ENCODE measurements at regions not wholly inside any gene's neighbourhood (a gene's known extent, or its start where the extent isn't known, plus 50 kb on each side); places are given as distances from the start of the nearest gene placed in this dataset.
A peak's percentile ranks its signal among the peaks of the same experiment; 100 is the strongest.

- Histone ChIP-seq H3K4me3 (no peak overlapping the region), H3K4me1 (peaks cover 0 to 13% (median 0%) of the 10 kb centered on the region in 4 donors), H3K27ac (no peak overlapping the region), H3K27me3 (no peaks in the 10 kb centered on the region), H3K9me3 (no peaks in the 10 kb centered on the region), H3K36me3 (no peaks in the 10 kb centered on the region)
- TF ChIP-seq CTCF (IDR thresholded peaks at IDR 0.05) (no peak), POLR2A (IDR thresholded peaks at IDR 0.05) (no peak)
- no peak for DNase-seq
These were observed 170.2 kb upstream of the CITED2 start for GRCh38 chr6:139544701-139545057.

- peaks cover 0 to 13% (median 0%) of the 10 kb centered on the region in 4 donors for H3K4me1 ChIP-seq
- DNase-seq = no peak
- H3K27me3 ChIP-seq = no peaks in the 10 kb centered on the region
- no peaks in the 10 kb centered on the region for H3K9me3 ChIP-seq
- H3K36me3 ChIP-seq = no peaks in the 10 kb centered on the region
- no peak for TF ChIP-seq POLR2A (IDR thresholded peaks at IDR 0.05)
- no peak for TF ChIP-seq CTCF (IDR thresholded peaks at IDR 0.05)
- H3K27ac ChIP-seq = no peak overlapping the region
- H3K4me3 ChIP-seq = no peak overlapping the region
These were observed 167.9 kb upstream of the CITED2 start for GRCh38 chr6:139542351-139542750.

- Histone ChIP-seq H3K27me3 (no peaks in the 10 kb centered on the region), H3K4me3 (no peak overlapping the region), H3K9me3 (no peaks in the 10 kb centered on the region), H3K36me3 (no peaks in the 10 kb centered on the region), H3K27ac (peak overlapping the region; percentile 37 to 49 (median 44)), H3K4me1 (peaks cover 0 to 19% (median 0%) of the 10 kb centered on the region in 4 donors)
- TF ChIP-seq CTCF (IDR thresholded peaks at IDR 0.05) (no peak), POLR2A (IDR thresholded peaks at IDR 0.05) (no peak)
- no peak for DNase-seq
These were observed 166.4 kb upstream of the CITED2 start for GRCh38 chr6:139540894-139541293.

GRCh38 chr6:139540276-139540675 is 165.8 kb upstream of the CITED2 start:
- H3K27ac ChIP-seq = peak overlapping the region; percentile 37 to 49 (median 44)
- H3K27me3 ChIP-seq = no peaks in the 10 kb centered on the region
- no peaks in the 10 kb centered on the region for H3K9me3 ChIP-seq
- peaks cover 0 to 16% (median 0%) of the 10 kb centered on the region in 4 donors for H3K4me1 ChIP-seq
- DNase-seq = peak in 2 of 3 donors; percentile 33 to 67
- no peaks in the 10 kb centered on the region for H3K36me3 ChIP-seq
- TF ChIP-seq CTCF (IDR thresholded peaks at IDR 0.05) = no peak
- TF ChIP-seq POLR2A (IDR thresholded peaks at IDR 0.05) = no peak
- no peak overlapping the region for H3K4me3 ChIP-seq

GRCh38 chr6:139539852-139540251 is 165.4 kb upstream of the CITED2 start:
- peaks cover 0 to 18% (median under 1%) of the 10 kb centered on the region in 4 donors for H3K4me1 ChIP-seq
- peak overlapping the region; percentile 37 to 49 (median 44) for H3K27ac ChIP-seq
- peak in 1 of 3 donors; percentile 59 for DNase-seq
- H3K36me3 ChIP-seq = no peaks in the 10 kb centered on the region
- no peaks in the 10 kb centered on the region for H3K27me3 ChIP-seq
- TF ChIP-seq POLR2A (IDR thresholded peaks at IDR 0.05) = no peak
- no peak for TF ChIP-seq CTCF (IDR thresholded peaks at IDR 0.05)
- H3K9me3 ChIP-seq = no peaks in the 10 kb centered on the region
- no peak overlapping the region for H3K4me3 ChIP-seq

GRCh38 chr6:139538366-139538765 is 163.9 kb upstream of the CITED2 start:
- no peaks in the 10 kb centered on the region for H3K9me3 ChIP-seq
- no peak for DNase-seq
- H3K4me1 ChIP-seq = peaks cover 0 to 33% (median 2%) of the 10 kb centered on the region in 4 donors
- no peaks in the 10 kb centered on the region for H3K36me3 ChIP-seq
- no peaks in the 10 kb centered on the region for H3K27me3 ChIP-seq
- H3K27ac ChIP-seq = no peak overlapping the region
- H3K4me3 ChIP-seq = no peak overlapping the region
- no peak for TF ChIP-seq CTCF (IDR thresholded peaks at IDR 0.05)
- TF ChIP-seq POLR2A (IDR thresholded peaks at IDR 0.05) = no peak

Data from Peyer's patch (tissue), 4 donors.